DOHH2 (cell line): ENCODE measurements at regions not wholly inside any gene's neighbourhood (a gene's known extent, or its start where the extent isn't known, plus 50 kb on each side); places are given as distances from the start of the nearest gene placed in this dataset.

ENCODE experiments used
- CTCF ChIP-seq: fragments of 200-600 bp; sonication (generic); IDR thresholded peaks from one replicate; pipeline ENCODE4 v1.5.1; 2014; ENCODE audit warnings: antibody characterized with exemption, mild to moderate bottlenecking, low read depth, low read length; ENCODE audit not compliant: poor library complexity, severe bottlenecking
- EZH2phosphoT487 ChIP-seq: fragments of 200-600 bp; sonication (generic); IDR thresholded peaks from 2 replicates; pipeline ENCODE4 v1.6.1; 2017; ENCODE audit warnings: borderline replicate concordance, mild to moderate bottlenecking, antibody characterized with exemption, low read length, moderate library complexity, mixed read lengths

- TF ChIP-seq CTCF (no peak), EZH2phosphoT487 (no peak)
These were observed 458.1 kb downstream of the PCNX1 start for GRCh38 chr14:71365361-71365760.
